Left hindlimb (tissue), 1 donor: ENCODE measurements at regions not wholly inside any gene's neighbourhood (a gene's known extent, or its start where the extent isn't known, plus 50 kb on each side); places are given as distances from the start of the nearest gene placed in this dataset.

Experiments
- DNase-seq: peaks from one replicate; pipeline ENCODE4 v3.0.0-alpha.2; 2018

DNA sequence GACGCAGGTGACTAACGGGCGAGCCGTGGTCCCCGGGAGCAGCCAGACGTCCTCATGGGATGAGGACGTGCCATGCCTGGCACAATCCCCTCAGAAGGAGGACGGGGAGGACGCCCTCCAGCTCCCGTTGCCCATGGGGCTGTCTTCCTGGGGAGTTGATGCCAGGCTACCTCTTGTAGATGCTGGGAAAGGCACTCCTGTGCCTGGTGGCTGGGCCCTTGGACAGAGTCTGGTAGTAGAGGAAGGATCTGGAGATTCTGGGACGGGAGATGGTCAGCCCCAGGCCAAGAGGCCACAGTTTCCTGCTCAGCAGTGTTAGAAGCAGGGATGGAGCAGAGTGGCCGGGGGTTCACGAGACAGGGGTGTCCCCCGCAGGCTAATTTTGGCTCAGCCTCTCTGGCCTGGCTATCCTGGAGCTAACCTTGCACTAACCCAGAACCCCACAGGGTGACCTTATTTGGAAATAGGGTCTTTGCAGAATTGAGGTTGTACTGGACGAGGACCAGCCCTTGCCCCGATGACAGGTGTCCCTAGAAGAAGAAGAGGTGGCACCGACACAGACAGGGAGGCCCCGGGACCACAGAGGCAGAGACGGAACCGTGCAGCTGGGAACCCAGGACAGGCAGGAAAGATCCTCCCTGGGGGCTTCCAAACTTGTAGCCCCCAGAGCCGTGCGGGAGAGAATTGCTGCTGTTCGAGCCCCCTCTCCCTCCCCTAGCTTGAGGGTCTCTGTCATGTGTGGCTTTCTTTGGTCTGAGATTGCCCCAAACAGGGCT is 50.1 kb upstream of the ADRA2C start:
- peak; percentile 5 for DNase-seq

DNA sequence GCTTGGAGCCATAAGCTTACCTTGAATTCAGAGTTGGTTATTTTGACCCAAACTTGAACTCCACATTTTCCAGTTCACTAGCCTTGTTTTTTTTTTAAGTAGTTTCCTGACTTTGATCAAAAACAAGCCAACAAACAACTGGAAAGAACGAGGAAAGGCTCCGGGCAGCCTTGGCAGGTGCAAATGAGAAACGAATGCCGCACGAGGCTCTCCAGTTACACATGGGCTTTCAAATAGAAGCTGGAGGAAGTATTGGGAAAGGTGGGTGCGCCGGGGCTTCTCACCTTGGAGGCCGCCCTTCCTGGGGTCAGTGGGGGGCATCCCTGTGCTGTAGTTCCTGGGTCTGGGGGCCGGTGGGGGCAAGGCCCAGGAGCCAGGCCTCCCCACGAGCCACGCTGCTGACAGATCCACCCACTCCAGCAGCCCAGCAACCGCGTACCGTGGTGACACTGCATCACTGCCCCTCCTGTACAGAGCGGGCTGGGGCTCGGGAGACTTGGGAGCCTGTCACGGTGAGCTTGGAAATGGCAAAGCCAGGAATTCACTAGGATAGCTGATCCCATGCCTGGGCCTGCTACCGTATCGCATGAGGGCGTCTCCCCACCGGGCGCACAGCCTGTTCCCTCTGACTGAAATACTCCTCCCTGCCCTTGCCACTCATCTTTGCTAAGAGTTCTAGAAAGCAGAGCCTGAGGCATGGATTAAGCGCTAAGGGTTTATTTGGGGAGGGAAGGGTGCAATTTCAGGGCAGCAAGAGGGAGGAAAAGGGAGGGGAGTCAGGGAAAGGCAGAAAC is 50.9 kb upstream of the ADRA2C start:
- peak; percentile 24 for DNase-seq

DNA sequence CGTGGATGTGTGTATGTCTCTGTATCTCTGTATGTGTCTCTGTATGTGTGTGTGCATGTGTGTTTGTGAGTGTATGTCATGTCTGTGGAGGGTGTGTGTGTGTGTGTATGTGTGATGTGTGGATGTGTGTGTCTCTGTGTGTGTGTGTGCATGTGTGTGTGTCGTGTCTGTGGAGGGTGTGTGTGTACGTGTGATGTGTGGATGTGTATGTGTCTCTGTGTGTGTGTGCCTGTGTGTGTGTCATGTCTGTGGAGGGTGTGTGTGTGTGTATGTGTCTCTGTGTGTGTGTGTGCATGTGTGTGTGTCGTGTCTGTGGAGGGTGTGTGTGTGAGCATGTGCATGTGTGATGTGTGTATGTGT is 51.6 kb upstream of the ADRA2C start:
- peak; percentile 16 for DNase-seq

DNA sequence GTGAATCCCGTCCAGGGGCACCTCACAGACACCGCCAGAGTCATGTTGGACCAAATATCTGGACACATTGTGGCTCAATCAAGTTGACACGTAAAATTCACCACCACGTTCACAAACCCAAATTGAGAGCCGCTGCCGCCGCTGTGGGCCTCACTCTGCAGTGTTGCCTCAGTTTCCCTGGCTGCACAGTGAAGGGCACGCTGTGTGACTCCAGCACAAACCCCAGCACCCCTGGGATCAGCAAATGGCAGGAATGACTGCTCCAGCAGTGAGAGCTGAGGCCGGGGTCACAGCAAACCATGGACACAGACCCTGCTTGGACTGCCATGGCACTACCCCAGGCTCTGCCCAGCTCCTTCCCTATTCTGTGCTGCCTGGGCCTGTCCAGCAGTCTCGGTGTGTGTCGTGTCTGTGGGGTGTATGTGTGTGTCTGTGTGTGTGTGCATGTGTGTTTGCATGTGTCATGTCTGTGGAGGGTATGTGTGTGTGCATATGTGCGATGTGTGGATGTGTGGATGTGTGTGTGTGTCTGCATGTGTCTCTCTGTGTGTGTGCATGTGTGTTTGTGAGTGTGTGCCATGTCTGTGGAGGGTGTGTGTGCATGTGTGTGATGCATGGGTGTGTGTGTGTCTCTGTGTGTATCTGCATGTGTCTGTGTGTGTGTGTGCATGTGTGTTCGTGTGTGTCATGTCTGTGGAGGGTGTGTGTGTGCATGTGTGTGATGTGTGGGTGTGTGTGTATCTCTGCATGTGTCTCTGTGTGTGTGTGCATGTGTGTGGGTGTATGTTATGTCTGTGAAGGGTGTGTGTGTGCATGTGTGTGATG is 52.2 kb upstream of the ADRA2C start:
- DNase-seq = peak; percentile 10

DNA sequence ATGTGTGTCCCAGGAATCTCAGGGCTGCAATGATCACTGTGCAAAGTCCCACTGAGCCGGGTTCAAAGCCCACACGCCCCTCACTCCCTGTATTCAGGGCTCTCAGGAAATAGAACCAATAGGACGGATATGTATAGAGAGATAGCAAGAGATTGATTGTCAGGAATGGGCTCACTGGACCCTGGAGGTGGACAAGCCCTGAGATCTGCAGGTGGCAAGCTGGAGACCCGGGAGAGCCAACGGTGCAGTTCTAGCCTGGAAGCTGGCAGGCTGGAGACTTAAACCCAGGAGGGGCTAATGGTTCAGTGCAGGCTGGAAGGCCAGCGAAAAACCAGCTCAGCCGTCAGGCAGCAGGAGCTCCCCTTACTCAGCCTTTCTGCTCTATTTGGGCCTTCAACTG is 52.8 kb upstream of the ADRA2C start:
- DNase-seq = no peak

DNA sequence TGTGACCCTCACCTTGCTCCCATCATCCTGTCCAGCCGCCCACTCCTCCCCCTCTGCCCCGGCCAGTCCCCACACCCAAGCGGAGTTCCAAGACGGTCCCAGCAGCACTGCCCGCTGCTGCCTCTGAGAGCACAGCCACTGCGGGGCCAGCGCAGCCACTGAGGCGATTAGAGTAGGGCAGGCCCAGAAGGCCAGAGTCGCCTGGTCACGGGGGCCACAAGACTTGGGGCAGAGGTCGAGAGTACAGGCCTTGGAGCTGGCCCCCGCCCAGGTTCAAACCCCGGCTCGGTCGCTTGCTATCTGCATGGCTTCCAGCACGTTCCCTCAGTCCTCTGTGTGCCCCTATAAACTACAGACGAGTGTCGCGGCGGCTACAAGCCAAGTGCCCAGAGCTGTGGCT is 53.2 kb upstream of the ADRA2C start:
- no peak for DNase-seq

DNA sequence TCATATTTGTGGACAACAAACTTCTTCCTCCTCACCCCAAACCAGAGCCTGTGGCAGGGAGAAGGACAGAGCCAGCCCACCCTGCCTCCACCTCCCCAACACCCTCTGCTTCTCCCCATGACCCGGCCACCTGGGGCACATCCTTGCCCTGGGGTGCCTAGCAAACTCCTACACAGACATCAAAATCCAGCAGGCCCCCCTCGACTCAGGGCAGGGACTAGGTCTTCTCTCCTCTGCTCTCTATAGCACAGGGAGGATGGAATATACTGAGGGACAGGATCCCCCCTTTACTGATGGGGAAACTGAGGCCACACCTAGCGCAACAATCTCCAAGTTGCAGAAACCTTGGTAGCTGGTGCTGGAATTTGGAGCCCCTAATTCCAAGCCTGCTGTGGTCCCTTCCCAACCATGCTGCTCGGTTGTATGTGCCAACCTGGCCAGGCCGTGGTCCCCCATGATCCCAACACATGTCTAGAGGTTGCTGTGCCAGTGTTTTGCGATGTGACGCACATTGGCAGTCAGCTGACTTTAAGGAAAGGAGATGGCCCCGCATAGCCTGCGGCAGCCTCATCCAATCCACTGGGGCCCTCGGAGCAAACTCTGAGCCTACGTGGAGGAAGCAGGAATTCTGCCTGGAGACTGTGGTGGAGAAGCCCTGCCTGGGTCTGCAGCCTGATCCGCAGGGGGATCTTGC is 53.9 kb upstream of the ADRA2C start:
- DNase-seq = no peak

DNA sequence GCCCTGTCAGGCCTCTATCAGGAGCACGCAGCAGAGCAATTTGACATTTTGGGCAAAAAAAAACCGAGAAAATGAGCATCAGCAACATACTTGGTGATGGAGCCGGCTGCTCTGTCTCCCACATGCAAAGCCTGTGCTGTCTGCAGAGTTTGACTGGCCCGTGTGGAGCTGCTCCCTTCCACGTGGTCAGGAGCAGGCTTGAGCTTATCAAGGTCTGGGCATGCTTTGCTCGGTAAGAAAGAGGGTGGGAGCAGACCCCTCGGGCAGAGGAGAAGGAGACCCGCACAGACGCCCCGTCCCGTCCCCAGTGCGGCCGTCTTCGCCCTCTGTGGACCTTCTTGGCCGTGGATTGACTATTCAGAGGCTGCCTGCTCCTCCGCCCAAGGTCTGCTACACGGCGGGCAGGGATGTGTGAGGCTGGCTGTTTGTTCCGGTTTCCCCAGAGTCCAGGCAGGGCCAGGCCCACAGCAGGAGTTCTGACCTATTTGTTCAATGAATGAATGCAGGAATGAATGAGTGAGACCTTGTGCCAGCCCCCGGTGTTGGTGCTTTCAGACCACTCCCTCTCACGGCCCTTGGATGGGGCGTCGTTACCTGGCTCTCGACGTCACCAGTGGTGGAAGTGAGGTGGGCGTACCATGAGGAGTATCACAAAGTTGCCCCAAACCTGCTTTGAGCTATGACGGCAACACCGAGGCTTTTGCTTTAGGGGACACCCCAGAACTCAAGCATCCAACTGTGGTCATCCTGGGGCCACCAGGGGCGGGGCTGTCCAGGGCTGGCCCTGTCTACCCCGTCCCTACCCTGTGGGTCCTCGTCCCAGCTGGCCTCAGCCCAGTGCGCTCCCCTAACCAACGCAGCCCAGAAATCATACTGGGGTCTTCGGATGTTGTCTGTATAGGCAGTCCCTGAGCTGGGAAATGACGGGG is 54.7 kb upstream of the ADRA2C start:
- peak; percentile 20 for DNase-seq

DNA sequence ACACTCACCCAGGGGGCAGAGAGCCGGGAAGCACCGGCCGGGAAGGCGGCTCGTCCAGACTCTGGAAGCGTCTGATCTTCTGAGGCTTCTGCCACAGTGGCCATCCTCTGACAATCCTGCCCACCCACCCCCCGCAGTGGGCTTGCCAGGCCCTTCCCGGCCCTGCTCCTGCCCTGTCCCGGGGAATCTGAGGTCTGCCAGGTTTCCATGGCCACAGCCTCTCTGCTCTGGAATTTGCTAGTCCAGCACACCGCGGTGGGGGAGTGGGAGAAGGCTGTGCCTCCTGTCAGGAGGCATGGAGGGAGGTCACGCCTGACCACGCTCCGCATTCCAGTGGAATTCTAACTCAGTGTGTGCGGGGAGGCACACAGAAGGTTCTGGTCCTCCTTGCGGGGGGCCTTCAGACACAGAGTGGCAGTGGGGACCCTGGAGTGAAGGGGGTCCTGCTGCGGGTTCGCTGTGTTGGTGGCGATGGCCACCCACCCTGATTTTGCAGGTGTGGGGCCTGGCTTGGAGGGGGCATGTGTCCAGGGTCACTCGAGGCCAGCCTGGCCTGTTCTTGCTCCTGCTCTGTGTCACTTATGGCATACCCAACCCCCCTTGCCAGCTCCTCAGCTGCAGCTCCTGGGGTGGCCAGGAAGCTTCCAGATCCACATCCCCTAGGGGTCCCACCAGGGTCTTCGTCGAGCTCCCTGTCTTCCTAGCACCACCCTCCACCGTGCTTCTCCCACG is 55.6 kb upstream of the ADRA2C start:
- DNase-seq = peak; percentile 33

DNA sequence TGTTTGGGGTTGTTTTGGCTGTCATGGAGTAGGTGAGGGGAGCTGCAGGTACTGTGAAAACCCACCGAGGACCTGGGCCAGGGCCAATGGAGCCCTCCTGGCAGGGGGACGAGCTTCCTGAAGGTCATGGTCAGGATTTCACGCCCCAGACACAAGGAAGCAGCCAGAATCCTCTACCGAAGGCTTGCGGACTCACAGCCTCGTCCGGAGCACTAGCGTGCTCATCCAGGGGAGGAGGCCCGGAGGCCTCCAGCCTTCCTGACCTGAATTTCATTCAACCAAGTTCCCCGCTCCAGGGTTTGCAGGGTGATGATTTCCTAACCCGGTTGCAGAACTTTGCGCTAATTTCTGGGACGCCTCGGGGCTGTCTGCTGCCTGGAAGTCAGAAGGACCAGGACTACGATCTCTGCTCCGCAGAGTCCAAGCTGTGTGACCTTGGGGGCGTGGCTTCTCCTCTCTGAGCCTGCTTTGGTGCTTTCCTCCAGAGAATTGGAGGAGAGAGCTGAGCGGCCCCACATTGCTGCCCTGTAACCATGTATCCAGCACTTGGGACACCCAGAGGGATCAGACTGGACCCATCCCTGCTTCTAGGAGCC is 56.2 kb upstream of the ADRA2C start:
- peak; percentile 16 for DNase-seq

DNA sequence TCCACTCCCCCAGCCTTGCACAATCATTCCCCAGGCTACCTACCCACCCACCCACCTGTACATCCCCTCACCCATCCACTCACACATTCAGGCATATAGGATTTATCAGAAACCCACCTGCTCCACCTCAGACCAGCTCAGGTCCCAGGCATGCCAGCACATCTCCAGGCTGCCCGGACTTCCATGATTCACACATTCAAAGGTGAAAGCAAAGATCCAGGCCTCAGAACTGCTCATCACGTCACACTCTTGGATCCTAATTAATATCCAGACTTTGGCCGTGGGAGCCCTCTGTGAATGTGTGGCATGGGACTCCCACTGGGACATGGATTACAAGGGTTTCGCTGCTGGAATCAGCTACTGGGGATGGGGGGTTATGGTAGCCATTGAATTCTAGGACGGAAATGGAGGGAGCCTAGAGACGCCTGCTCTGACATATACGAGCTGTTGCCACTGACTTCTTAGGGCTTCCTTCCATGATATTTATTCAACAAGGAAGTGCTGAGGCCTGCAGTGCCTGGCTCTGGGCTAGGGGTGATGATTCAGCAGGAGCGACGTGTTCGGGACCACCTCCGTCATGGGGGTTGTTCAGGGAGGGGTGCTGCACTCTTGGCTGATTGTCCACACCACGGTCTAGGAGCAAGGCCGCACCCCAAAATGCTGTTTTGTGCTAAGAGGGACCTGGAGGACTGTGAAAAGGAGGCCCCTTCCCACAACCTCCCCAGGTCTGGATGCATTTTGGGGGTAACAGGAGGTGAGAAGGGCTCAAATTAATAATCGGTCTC is 56.9 kb upstream of the ADRA2C start:
- DNase-seq = no peak

DNA sequence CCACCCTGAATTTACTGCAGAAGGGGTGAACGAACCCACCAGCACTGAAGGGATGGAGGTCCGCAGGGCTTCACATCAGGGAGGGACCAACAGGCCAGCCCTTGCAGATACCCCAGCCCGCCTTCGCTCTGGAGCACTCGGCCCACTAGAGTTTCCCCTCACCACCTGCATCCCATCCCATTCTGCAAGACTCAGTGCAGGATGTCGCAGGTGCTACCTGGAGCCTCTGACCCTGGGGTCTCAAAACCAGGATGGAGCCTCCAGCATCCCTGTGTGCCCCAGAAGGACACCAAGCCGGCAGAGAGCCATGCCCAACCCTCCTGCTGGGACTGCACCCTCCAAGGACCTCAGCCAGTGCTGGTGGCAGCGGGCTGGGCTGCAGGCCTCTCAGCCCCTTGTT is 57.6 kb upstream of the ADRA2C start:
- DNase-seq = no peak

DNA sequence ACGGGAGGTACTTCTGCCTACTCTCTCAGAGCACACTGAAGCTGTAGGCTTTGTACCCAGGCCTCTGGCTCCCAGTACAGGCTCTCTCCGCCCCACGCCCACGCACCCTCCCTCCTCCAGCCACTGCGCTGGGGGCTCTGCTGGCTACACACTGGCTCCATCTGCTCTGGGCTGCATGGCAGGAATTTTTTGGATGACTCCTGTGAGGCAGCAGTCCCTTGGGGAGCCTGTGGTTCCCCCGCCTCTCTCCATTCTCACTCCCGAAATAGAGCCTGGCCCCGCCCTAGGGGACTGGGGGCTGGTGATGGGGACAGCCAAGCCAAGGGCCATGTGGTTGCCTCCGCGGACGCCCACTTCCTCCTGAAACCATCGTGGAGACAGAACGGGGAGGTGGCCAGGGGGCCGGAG is 58.1 kb upstream of the ADRA2C start:
- peak; percentile 82 for DNase-seq

DNA sequence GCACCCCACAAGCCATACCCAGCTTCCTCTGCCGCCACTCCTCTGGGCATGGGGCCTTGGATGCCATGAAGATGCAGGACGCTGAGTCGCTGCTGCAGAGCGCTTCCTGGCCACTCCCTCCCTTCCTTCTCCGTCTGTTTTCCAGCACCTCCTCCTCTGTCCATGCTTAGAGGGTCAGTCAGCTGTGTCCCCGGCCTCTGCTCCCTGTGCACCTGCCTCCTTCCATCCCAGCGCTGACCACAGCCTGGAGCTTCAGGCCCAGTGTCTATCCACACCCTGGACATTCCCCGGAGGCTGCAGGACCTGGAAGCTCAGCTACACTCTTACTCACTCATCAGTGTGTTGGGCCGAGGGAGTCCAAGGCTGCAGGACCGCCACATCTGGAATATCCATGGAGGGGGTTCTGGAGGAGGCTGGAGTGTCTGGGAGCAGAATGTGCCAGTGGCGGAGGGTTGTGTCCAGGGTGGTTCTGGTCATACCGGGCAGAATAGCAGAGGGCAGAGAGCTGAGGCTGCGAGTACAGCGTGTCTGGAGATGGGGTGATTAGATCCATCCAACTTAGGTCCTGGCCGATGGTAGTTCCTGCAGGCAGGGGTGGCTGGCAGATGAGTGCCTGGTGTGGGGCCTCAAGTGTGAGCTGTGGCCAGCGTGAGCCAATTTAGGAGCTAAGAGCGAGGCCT is 58.6 kb upstream of the ADRA2C start:
- DNase-seq = no peak

DNA sequence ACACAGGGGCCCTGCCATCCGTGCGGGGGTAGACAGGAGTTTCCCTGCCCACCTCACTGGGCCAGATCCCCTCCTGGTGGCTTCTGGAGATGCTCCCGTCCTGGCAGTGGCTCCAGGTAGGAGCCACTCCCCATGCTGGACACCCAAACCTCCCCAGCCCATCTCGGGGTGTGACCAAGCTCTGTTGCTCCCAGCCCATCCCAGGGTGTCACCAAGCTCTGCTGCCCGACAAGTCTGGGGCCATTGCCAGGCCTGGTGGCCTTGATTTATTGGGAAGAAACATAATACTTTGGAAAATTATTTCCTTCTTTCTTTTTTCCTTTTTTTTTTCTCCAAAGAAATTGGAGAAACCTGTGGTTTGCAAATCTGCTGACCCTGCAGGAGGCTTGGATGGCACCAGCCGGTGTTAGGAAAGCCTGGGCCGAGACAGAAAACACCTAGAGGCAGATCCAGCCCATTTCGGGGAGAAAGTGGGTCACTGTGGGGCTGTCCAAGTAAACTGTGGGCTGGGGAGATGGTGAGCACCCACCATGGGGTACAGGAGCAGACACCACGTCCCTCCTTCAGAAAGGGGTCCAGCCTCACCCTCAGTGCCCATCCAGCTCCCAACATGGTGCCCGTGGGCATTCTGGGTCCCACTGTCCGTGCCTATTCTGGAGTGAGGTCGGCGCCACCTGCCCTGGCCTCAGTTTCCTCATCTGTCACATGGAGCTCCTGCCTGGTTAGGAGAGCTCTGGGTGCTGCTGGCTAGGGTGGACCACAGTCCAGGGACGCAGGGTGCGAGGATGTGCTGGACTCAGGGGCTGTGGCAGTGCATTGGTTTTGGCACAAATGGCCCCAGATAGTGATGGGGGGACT is 59.4 kb upstream of the ADRA2C start:
- DNase-seq = no peak

DNA sequence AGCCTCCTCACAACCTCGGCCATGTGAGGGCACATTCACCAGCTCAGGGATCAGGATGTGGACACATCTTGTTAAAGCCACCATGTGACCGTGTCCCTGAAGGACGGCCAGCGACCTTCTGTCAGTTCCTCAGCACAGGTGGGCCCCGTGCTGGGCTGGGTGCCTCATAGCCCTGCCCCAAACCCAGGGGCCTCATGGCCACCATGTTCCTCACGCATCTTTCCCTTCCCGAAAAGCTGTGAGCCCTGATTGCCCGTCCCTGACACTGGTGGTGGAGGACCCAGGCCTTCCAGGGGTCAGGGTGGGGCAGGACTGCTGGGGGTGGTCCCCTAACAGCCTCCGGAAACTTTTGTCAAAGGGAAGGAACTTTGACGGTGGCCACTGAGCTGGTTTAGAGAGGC is 60.1 kb upstream of the ADRA2C start:
- no peak for DNase-seq

DNA sequence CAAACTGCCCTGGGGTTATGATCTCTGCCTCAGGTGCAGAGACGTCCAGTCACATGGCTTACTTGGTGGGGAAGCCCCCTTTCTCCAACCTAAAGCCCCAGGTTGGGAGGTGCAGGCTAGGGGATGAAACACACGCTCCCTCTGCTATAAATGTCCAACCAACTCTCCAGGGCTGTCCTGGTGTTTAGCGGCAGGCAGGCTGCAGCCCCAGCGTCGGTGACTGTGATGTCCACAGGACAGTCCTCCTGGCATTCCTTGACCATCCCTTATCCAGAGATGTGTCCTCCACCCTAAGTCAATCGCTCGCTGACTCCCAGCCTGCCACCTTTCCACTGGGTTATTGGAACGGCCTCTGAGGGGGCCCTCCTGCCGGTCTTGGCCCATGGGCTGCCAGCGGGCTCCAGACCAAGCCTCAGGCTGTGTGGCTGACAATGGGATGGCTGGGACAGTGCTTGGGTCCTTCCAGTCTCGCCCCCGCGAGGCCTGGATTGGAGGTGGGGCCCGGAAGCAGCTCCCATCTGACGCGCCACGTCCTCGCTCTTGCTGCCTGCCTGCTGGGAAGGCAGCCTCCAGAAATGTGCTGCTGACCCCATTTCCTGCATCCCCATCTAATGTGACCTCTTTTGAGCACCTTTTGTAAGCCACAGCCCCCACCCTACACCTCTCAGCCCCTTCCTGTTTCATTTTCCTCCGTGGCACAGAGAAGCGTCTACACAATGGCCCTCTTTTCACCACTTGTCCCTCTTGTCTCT is 60.8 kb upstream of the ADRA2C start:
- DNase-seq = no peak
